Kidney tubule cell (primary cell): ENCODE measurements at regions not wholly inside any gene's neighbourhood (a gene's known extent, or its start where the extent isn't known, plus 50 kb on each side); places are given as distances from the start of the nearest gene placed in this dataset.

ENCODE experiments used
- DNase-seq: peaks from one replicate; pipeline ENCODE4 v3.0.0-alpha.2; 2018; ENCODE audit warnings: low spot score

DNA sequence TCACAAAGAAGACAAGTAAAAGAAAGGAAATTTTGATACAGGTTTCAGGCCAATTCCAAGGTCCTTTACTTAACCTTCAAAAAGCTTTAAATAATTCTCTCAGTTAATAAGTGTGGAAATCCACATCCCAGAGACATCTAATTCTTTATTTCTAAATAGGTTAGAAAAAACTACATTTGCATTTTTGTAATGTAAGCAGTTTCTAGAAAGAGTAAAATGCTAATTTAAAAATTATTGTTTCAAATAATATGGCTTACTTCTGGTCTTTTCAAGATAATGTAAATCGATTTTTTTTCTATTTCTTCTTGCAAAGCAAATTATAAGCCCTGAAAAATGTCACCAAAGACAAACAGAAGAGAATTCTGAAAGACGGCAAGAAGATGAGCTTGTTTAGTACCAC is 180.4 kb upstream of the HHIP start:
- no peak for DNase-seq

DNA sequence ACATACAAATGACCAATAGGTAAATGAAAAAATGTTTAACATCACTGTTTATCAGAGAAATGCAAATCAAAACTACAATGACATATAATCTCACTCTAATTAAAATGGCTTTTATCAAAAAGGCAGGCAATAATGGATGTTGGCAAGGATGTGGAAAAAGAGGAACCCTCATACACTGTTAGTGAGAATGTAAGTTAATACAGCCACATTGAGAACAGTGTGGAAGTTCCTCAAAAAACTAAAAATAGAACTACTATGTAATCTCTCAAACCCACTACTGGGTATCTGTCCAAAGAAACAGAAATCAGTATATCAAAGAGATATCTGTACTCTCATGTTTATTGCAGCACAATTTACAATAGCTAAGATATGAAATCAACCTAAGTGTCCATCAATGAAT is 165.9 kb upstream of the HHIP start:
- DNase-seq, result no peak

DNA sequence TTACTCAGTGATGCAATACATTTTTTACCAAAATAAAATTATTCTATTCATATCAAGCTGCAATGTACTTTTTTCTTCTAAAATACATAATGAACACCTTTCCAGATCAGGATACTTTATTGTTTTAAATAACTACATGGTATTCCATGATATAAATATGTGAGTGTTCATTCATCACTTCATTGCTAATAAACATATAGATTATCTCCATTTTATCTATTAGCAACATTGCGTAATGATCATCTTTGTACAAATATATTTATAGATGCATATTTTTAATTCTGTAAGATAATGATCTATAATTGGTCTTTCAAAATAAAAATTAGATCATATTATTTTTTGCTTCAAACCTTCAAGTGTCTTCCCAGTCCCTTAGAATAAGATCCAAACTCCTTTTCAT is 156.1 kb upstream of the HHIP start:
- DNase-seq, result no peak

DNA sequence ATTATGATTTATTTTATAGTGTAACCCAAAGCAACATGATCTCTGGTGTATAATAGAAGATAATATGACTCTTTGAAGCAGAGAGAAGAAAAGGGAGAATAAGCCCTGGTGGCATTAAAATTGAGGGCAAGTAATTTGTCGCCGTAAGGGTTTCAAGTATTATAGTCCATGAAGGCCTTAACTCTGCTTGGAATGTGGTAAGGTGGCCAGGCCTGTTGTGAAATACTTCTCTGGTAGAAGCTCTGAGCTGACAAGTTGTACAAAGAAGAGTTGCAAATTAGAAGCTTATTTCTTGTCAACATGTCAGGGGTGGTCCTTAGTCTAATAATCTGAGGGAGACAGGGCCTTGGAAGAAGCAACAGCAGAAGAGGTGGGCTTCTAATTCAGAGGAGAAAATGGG is 151.7 kb upstream of the HHIP start:
- no peak for DNase-seq

DNA sequence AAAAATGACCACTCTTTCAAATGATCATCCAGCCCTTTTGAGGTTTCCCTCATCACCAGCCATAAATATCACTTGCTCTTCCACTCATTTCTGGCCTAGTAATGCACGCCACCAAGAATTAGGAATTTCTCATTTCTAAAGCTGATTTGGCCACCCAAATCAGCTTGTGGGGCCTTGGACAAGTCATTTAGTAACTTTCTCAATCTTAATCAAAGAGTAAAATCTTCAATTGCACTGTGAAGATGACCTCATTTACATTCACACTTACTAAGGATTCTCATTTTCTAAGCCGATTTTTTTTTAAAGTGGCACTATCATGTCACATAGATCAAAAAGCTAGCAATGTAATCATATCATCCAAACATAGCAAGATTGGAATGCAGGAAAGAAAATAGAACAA is 150.0 kb upstream of the HHIP start:
- no peak for DNase-seq

DNA sequence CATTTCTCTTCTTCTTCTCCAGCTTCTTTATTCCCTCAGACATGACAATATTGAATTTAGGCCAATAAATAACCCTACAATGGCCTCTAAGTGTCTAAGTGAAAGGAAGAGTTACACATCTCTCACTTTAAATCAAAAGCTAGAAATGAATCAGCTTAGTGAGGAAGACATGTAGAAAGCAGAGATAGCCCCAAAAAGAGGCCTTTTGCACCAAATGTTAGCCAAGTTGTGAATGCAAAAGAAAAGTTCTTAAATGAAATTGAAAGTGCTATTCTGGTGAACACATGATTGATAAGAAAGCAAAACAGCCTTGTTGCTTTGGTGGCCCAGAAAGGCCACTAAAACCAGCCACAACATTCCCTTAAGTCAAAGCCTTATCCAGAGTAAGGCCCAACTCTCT is 146.2 kb upstream of the HHIP start:
- DNase-seq, result no peak

DNA sequence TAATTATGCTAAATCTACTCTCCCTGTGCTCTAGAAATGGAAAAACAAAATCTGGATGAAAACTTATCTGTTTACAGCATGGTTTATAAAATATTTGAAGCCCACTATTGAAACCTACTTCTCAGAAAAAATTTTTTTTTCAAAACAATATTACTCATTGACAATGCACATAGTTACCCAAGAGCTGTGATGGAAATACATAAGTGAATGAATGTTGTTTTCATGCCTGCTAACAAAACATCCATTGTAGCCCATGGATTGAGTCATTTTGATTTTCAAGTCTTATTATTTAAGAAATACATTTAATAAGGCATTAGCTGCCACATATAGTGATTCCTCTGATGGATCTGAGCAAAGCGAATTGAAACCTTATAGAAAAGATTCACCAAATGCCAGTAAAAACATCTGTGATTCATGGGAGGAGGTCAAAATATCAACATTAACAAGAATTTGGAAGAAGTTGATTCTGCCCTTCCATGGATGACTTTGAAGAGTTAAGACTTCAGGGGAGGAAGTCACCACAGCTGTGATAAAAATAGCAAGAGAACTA is 144.7 kb upstream of the HHIP start:
- DNase-seq, result no peak

DNA sequence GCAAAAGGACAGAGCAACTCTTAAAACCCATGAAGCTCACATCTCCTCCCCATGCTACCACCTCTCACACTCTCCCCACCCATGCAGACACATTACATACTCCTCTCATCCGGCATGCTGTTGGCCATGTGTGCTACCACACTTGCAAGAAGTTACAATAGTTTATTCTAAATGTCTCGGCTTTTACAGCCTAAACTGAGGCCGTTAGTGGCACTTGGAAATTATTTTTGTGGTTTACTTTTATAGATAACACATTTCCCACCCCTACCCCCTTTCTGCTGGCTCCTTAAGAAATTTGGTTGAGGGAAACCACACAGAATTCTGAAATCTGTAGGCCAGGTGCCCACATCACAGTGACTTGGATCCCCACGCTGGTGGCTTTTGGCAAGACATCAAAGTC is 141.1 kb upstream of the HHIP start:
- DNase-seq, result no peak

DNA sequence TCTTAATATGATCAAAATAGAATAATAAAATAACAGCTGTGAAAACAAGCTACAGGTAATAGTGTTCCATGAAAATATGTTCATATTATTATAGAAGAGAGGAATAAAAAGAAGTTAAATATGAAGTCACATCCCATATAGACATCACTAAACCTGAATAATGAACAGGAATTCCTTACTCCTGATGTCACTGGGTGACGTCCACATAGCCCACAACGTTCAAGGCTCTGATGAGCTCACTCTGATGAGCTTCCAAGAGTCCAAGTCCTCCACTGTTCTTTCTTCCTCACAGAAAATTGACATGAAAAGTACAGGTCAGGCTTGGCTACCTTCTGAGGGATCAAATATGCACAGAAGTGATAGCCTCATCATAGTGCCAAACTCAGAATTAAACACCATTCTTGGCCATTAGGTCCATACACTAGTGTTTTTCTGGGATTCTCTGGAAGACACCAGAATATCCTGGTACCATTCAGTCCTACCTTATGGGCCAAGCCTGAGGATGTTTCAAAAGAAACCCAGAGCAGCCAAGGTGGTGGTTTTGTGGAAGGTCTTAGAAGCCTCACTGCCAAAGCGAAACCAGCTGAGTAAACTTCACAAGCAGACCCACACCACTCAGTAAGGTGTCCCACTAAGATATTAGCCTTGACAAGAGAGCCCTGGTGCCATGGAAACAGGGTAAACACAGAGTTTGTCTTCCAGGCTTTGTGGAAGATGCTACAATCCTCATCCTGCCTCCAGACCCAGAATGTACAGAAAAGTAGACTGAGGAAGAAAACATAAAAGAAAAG is 138.4 kb upstream of the HHIP start:
- DNase-seq, result peak; percentile 46

DNA sequence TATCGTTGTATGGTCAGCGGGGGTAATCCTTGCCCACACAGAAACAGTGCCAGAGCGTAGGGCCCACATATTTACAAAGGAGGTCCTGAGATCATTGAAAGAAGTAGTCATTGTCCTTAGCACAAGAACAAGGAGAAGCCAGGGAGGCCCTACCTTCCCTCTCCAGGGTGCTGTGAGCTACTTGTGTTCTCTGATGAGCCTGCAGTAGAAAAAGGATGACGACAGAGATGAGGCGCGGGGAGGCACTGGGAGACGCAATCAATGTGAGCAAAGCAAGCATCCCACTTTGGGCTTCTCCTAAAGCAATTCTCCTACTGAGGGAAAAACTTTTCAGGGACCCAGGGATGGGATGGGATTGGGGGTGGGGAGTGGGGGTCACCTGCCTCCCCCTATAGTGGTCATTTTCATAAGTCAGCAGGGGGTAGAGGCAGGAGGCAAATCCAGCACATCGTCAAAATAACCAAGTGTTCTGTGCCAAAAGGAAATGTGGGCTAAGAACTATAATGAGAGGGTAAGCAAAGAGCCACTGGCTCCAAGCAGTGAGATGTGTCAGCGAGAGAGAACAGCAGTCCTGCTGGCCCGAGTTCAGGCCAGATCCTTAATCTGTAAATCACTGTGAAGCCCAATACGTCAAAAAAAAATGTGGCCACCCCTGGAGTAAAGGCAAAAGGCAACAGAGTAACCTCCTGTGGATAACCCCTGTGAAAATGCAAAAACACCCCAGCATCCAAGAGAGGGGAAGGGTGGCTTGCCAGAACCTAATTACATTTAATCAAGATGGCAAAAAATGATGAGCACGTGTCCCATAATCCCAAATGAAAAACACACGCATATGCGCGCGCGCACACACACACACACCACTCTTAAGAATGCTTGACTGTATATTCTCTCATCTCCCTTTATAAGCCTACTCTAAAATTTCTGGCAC is 136.6 kb upstream of the HHIP start:
- no peak for DNase-seq

DNA sequence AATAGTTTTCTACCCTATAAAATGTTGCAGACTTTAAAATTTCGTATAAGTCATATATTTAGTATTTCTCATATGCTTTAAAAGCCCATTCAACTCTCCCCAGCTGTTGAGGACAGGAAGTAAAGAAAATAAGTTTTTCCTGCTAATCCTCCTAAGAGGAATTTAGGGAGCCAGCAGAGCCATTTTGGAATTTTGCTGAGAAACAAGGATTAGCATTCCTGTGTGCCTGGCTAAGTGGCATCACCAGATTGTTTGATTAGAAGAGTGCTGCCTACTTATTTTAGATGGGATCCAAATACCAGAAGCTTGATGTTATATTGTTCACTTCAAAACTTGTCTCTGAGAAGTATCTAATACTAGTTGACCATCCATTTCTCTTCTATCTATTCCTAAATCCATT is 131.2 kb upstream of the HHIP start:
- no peak for DNase-seq

DNA sequence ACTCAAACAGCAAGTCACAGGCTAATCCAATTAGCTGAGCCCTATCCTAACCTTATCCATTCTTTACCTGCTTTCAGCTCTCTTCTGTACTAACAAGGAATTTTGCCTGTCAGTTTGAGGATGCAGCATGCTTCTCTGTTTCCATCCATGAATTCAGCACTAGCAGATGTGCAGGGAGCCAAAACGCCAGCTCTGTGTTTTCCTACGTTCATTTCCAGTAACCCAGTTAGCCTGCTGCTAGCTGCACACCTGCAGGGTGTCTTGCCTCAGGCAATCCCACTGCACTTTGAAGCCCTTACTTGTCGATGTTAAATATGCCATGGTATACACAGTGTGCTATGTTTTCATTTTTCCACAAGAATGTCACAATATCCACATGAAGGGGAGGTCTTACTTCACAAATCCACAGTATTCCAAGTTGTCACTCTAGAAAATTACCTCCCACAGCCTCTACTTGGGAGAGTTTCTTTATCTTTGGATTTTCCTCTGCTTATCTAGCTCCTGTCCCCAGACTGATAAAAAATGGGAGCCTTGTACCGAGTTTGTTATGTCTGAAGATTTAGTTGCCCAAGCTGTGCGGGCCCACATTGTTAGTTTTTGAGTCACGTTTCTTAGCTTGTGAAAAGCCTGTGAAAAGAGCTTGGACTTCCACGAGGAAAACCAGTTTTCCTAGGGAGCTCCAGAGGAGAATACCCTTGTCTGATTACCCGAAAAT is 127.6 kb upstream of the HHIP start:
- no peak for DNase-seq

DNA sequence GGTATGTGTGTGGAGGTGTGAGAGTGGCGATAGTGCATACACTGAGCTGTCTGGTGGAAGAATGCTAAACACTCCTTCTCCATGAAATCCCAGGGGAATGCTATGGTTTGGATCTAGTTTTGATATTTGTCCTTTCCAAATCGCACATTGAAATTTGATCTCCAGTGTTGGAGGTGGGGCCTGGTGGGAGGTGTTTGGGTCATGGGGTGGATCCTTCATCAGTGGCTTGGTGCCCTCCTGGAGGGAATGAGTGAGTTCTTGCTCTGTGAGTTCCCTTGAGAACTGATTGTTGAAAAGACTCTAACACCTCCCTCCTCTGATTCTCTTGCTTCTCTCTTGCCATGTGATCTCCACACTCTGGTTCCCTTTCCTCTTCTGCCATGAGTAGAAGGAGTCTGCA is 114.1 kb upstream of the HHIP start:
- DNase-seq, result no peak

DNA sequence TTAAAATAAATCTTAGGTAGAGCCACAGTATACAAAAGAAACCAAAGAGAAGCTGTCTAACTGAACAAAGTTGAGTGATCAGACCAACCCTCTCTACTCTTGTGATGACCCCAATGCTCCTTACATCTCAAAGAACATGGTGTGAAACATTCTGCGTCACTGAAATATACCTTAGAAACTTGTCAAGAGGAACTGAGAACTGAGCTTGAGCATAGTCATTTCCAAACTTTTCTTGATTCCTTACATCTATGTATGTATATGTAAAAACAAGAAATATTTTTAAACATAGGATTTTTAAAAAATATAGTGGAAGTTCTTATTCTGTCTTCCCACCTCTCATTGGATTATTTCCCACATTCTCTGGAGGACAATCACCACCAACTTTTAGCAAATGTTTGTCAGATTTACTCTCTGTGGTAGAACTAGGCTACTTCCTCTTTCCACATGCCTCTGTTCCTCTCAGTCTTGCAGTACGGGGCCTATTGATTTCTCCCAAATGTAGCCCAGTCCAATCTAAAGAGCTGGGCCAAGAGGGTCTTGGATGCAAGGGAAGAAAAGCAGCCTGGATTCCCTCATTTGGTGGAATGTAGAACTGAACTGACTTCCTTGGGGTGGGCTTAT is 98.2 kb upstream of the HHIP start:
- no peak for DNase-seq

DNA sequence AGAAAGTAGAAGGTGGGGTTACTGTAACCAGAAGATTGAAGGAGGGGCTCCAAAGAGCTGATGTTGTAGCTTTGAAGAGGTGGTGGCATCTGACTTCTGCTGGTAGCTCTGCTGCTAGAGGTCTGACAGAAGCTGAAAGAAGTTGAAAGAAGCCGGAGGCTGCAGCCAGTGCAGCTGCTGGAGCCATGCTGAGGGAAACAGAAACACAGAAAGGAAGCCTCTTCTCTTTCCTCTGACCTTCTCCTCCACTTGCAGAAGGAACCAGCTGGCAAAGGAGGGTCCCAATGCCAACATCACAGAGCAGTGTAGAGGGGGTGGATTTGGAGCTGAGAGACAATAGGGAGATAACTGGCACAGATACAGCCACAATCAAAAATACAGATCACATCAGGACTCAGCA is 89.3 kb upstream of the HHIP start:
- DNase-seq, result no peak

DNA sequence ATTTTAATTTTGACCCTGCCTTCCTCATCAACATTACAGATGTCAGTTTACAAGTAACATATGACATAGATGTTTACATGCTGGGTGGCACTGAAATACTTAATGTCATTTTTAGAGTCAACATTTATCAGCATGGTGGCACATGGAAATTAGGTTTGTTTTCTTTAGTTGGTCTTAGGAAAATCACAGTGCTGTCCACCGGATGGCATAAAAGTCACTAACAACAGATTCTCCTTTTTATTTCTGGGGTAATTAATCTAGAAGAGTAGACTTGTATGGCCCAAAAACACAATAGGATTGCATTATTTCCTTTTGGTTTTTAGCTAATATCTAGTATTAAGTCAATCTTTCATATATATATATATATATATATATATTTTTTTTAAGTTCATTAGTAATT is 88.6 kb upstream of the HHIP start:
- no peak for DNase-seq

DNA sequence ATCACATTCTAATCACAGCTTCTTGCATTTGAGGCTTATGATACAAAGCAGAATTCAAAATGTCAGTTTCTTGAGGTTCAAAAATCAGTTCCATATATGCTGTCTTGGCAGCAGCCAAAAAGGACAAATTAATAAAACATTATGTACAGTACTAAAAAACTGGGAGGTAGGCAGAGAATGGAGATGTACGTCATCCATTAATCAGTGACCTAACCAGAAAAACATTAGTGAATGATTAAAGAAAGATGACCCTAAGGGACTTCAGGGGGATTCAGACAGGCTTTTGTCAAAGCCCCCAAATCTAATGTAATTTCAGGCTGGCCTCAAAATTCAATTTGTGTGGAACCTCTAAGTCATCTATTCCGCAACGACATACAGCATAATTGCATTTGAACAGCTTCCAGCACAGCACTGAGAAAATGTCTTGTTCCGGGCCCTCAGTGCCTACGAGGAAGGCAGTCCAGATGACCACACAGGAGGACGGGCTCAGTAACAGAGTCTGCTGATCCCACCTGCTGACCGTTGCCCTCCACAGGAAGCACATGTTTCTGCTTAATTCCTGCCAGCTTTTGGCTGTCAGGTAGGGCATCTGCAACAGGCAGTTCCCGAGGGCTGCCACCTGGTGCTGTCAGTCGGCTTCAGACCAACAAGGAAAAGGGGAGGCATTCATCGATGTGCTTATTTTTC is 83.8 kb upstream of the HHIP start:
- peak; percentile 81 for DNase-seq

DNA sequence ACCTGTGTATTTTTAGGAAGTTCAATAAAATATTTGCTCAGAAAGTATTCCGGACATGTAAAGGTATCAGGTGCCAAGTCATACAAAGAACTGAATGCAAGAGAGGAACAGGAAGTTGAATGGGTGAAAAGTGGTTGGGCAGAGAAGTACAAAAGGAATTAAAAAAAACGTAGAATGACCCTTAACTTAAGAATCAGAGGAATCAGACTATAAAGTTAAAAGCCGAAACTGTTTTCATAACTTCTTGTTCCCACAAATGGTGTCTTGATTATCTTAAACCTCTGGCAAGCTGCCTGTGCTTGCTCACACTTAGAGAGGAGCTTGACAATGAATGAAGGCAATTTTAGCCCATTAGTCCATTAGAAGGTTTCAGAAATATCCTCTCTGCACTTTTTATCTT is 81.6 kb upstream of the HHIP start:
- no peak for DNase-seq

DNA sequence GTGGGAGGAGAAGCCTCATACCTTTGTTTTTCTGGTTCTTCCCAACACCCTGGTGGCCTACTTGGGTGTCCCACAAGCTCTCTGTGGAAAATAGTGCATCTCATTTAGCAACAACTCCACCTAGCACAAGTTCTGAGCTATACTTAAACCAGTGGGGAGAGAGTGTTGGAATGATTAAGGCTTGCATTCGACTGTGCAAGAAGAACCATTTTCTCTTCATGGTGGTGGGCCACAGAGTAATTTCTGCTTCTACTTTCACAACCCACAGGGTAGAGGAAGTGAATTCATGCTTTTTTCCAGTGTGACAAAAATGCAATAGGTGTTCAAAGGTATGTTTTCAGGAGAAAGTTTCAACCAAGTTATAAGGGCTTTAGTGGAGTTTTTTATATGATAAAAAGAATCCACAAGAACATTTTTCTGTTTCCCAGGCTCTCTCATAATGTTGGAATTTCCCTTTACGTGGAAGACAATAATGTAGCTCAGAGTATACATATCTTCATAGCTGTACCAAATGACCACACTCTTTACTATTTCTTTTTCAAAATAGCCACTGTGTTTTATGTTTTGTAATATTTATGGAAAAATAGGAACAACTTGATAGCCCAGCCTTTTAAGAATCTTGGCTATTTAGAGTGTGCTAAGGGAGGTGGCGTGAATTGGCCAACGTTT is 80.3 kb upstream of the HHIP start:
- DNase-seq, result no peak

DNA sequence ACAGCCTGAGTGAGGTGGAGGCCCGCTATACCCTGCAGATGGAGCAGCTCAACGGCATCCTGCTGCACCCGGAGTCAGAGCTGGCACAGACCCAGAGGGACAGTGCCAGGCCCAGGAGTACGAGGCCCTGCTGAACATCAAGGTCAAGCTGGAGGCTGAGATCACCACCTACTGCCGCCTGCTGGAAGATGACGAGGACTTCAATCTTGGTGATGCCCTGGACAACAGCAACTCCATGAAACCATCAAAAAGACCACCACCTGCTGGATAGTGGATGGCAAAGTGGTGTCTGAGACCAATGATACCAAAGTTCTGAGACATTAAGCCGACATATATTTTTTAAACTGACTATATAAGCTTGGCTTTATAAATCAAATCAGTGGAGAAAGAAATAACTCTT is 73.3 kb upstream of the HHIP start:
- DNase-seq, result no peak

DNA sequence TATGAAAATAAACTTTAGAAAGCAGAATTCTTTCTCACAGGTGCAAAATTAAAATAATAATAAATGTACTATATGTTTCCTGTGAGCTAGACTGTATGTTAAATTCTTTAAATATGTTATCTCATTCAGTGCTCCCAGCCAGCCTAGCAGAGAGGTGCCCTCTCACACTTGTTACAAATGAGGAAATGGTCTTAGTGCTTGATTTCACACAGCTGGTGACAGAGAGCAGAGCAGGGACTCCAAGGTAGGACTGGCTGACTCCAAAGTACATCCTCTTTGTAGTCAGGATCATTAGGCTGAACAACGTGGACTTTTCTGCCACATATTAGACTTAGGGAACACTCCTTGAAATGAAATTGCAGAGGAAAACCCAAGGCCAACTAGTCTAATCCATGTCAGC is 72.0 kb upstream of the HHIP start:
- no peak for DNase-seq
